ENCODE measurements at regions not wholly inside any gene's neighbourhood (a gene's known extent, or its start where the extent isn't known, plus 50 kb on each side); places are given as distances from the start of the nearest gene placed in this dataset.

DNA sequence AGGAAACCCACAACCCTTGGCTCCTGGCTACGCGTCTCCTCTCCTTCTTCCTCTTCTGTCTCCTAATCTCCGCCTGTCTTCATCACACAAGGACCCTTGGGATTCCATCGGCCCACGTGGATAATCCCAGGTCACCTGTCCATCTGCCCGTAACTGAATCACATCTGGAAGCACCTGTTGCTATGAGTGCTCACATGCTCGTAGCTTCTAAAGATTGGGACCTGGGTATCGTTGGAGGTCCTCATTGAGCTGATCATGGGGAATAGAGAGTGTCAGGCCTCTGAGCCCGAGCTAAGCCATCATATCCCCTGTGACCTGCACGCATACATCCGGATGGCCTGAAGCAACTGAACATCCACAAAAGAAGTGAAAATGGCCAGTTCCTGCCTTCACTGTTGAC lies 175.4 kb downstream of the SHOX start:
- intact Hi-C loops (cut with micrococcal nuclease): no loop called here
- no peak for DNase-seq (ENCODE audit: unreplicated experiment)
- CTCF ChIA-PET: no interaction called here
- POLR2A ChIA-PET: no interaction called here
- Mint-ChIP-seq H3K4me3 (ENCODE audit: unreplicated experiment) (no peak overlapping the region), H3K27me3 (ENCODE audit: insufficient read depth, unreplicated experiment) (peaks cover 15% of the 10 kb centered on the region), H3K36me3 (ENCODE audit: insufficient read depth, unreplicated experiment) (no peaks in the 10 kb centered on the region), H3K4me1 (ENCODE audit: insufficient read depth, unreplicated experiment) (no peaks in the 10 kb centered on the region), H3K9me3 (ENCODE audit: unreplicated experiment) (peaks cover 31% of the 10 kb centered on the region), H3K27ac (ENCODE audit: low read depth, unreplicated experiment) (no peak overlapping the region)
- TF ChIP-seq, protein P1, sequence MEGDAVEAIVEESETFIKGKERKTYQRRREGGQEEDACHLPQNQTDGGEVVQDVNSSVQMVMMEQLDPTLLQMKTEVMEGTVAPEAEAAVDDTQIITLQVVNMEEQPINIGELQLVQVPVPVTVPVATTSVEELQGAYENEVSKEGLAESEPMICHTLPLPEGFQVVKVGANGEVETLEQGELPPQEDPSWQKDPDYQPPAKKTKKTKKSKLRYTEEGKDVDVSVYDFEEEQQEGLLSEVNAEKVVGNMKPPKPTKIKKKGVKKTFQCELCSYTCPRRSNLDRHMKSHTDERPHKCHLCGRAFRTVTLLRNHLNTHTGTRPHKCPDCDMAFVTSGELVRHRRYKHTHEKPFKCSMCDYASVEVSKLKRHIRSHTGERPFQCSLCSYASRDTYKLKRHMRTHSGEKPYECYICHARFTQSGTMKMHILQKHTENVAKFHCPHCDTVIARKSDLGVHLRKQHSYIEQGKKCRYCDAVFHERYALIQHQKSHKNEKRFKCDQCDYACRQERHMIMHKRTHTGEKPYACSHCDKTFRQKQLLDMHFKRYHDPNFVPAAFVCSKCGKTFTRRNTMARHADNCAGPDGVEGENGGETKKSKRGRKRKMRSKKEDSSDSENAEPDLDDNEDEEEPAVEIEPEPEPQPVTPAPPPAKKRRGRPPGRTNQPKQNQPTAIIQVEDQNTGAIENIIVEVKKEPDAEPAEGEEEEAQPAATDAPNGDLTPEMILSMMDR (IDR thresholded peaks at IDR 0.05; ENCODE audit: unreplicated experiment): no peak
- BruUV-seq (replicated peaks): no TSS peak

DNA sequence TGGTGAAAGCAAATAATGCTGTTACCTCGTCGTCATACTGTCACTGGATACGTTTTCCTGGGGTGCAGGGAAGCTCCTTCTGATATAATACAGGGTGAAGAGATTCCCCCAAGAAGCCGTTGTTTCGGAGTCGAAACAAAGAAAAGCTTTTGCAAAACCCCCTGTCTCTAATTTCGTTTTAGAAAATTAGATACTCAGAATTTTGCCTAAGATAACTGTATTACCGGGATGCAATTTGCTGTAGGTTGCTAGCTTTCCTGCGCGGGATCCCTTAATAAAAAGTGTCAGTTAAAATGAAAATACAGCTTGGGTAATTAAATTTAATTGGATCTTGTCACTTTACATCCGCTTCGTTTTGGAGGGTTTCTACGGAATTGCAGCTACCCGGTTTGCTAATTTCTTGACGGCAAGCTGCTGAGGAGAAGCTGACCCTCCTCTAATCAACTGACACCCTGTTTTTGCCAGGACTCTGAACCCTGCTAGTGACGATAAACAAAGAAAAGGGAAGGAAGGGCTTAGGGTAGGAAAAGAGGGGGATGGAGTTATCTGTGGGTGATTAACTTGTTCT lies 174.6 kb downstream of the SHOX start:
- H3K36me3 Mint-ChIP-seq (ENCODE audit: insufficient read depth, unreplicated experiment): no peaks in the 10 kb centered on the region
- intact Hi-C loops (cut with micrococcal nuclease): no loop called here
- no peak overlapping the region for H3K4me3 Mint-ChIP-seq (ENCODE audit: unreplicated experiment)
- ChIA-PET POLR2A (no interaction called here), CTCF (no interaction called here)
- DNase-seq (ENCODE audit: unreplicated experiment): no peak
- no peaks in the 10 kb centered on the region for H3K4me1 Mint-ChIP-seq (ENCODE audit: insufficient read depth, unreplicated experiment)
- H3K9me3 Mint-ChIP-seq (ENCODE audit: unreplicated experiment): peaks cover 36% of the 10 kb centered on the region
- no peak overlapping the region for H3K27ac Mint-ChIP-seq (ENCODE audit: low read depth, unreplicated experiment)
- no TSS peak for BruUV-seq (replicated peaks)
- TF ChIP-seq, protein P1 (IDR thresholded peaks at IDR 0.05; ENCODE audit: unreplicated experiment): no peak
- peaks cover 15% of the 10 kb centered on the region for H3K27me3 Mint-ChIP-seq (ENCODE audit: insufficient read depth, unreplicated experiment)

DNA sequence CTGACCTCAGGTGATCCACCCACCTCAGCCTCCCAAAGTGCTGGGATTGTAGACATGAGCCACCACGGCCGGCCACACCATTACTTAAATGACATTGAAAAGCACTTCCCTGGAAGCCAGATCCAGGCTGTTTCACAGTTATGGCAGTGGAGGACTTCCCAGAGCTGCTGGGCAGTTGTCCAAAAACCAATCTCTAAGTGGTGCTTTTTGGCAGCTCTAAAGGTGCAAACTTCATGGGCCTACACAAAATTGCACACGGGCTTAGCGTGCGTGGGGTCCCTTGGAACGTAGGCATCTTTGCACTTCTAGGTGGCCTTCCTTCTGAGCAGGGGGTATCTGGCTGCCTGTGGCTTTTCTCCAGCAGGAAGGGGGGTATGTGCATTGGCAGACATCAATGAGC lies 172.3 kb downstream of the SHOX start:
- intact Hi-C loops (cut with micrococcal nuclease): no loop called here
- no peaks in the 10 kb centered on the region for H3K36me3 Mint-ChIP-seq (ENCODE audit: insufficient read depth, unreplicated experiment)
- DNase-seq (ENCODE audit: unreplicated experiment): no peak
- H3K9me3 Mint-ChIP-seq (ENCODE audit: unreplicated experiment): peaks cover 40% of the 10 kb centered on the region
- TF ChIP-seq, protein P1 (IDR thresholded peaks at IDR 0.05; ENCODE audit: unreplicated experiment): no peak
- peaks cover 15% of the 10 kb centered on the region for H3K27me3 Mint-ChIP-seq (ENCODE audit: insufficient read depth, unreplicated experiment)
- no TSS peak for BruUV-seq (replicated peaks)
- no peak overlapping the region for H3K27ac Mint-ChIP-seq (ENCODE audit: low read depth, unreplicated experiment)
- ChIA-PET POLR2A (no interaction called here), CTCF (no interaction called here)
- H3K4me1 Mint-ChIP-seq (ENCODE audit: insufficient read depth, unreplicated experiment): no peaks in the 10 kb centered on the region
- H3K4me3 Mint-ChIP-seq (ENCODE audit: unreplicated experiment): no peak overlapping the region

DNA sequence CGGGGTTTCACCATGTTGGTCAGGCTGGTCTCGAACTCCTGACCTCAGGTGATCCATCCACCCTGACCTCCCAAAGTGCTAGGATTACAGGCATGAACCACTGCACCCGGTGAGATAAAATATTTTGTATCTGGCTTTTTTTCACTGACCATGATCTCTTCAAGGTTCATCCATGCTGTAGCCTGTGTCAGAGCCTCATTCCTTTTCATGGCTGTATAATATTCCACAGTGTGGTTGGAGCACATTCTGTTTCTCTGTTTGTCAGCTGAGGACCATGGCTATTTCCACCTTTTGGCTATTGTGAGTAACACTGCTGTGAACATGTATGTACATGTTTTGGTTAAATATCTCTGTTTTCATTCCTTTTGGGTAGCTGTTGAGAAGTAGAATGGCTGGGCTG lies 169.2 kb downstream of the SHOX start:
- no peak overlapping the region for H3K27ac Mint-ChIP-seq (ENCODE audit: low read depth, unreplicated experiment)
- no peaks in the 10 kb centered on the region for H3K4me1 Mint-ChIP-seq (ENCODE audit: insufficient read depth, unreplicated experiment)
- H3K4me3 Mint-ChIP-seq (ENCODE audit: unreplicated experiment): no peak overlapping the region
- ChIA-PET POLR2A (no interaction called here), CTCF (no interaction called here)
- DNase-seq (ENCODE audit: unreplicated experiment): no peak
- intact Hi-C loops (cut with micrococcal nuclease): no loop called here
- TF ChIP-seq, protein P1 (IDR thresholded peaks at IDR 0.05; ENCODE audit: unreplicated experiment): no peak
- peaks cover 28% of the 10 kb centered on the region for H3K9me3 Mint-ChIP-seq (ENCODE audit: unreplicated experiment)
- BruUV-seq (replicated peaks): no TSS peak
- H3K27me3 Mint-ChIP-seq (ENCODE audit: insufficient read depth, unreplicated experiment): no peaks in the 10 kb centered on the region
- no peaks in the 10 kb centered on the region for H3K36me3 Mint-ChIP-seq (ENCODE audit: insufficient read depth, unreplicated experiment)
